Fibroblast of pulmonary artery (primary cell): ENCODE measurements at regions not wholly inside any gene's neighbourhood (a gene's known extent, or its start where the extent isn't known, plus 50 kb on each side); places are given as distances from the start of the nearest gene placed in this dataset.

Experiments used
- DNase-seq: peaks from one replicate; pipeline ENCODE4 v3.0.0-alpha.2; 2010; ENCODE audit warnings: low read depth
- H3K4me3 ChIP-seq: replicated peaks from 2 replicates; pipeline ENCODE4 v1.5.1; 2011; ENCODE audit warnings: low read depth, mild to moderate bottlenecking, control low read depth, low read length, moderate library complexity
- CTCF ChIP-seq: IDR thresholded peaks from 2 replicates; pipeline ENCODE4 v1.5.1; 2011; ENCODE audit warnings: mild to moderate bottlenecking, control low read depth, low read length, inconsistent platforms; ENCODE audit errors: missing control alignments

GRCh38 chr1:90314533-90314932 lies 319.6 kb downstream of the ZNF326 start:
- DNase-seq, result no peak
- no peak overlapping the region for H3K4me3 ChIP-seq
- no peak for TF ChIP-seq CTCF

- H3K4me3 ChIP-seq, result no peak overlapping the region
- TF ChIP-seq CTCF, result no peak
- no peak for DNase-seq
These were observed 318.9 kb downstream of the ZNF326 start for GRCh38 chr1:90313778-90314177.

- no peak for DNase-seq
- no peak overlapping the region for H3K4me3 ChIP-seq
- TF ChIP-seq CTCF, result no peak
These were observed 314.9 kb downstream of the ZNF326 start for GRCh38 chr1:90309806-90310205.

- DNase-seq, result no peak
- no peak overlapping the region for H3K4me3 ChIP-seq
- no peak for TF ChIP-seq CTCF
These were observed 313.5 kb downstream of the ZNF326 start for GRCh38 chr1:90308421-90308820.

- no peak for TF ChIP-seq CTCF
These were observed 310.7 kb downstream of the ZNF326 start for GRCh38 chr1:90305577-90305976.

GRCh38 chr1:90296327-90296726 lies 301.4 kb downstream of the ZNF326 start:
- H3K4me3 ChIP-seq, result no peak overlapping the region
- DNase-seq, result no peak
- TF ChIP-seq CTCF, result no peak

More at GRCh38 chr1:90305577-90305976, 310.7 kb downstream of the ZNF326 start:
- H3K4me3 ChIP-seq, result no peak overlapping the region
- no peak for DNase-seq

GRCh38 chr1:90295534-90295933 lies 300.6 kb downstream of the ZNF326 start:
- DNase-seq, result no peak
- no peak for TF ChIP-seq CTCF
- H3K4me3 ChIP-seq, result no peak overlapping the region
